CD1c-positive myeloid dendritic cell (primary cell): ENCODE measurements at regions not wholly inside any gene's neighbourhood (a gene's known extent, or its start where the extent isn't known, plus 50 kb on each side); places are given as distances from the start of the nearest gene placed in this dataset.

Source experiments
- DNase-seq: peaks from one replicate; pipeline ENCODE4 v3.0.0-alpha.2; 2016; ENCODE audit errors: extremely low spot score

- no peak for DNase-seq
These were observed 283.4 kb downstream of the PTPRU start for GRCh38 chr1:29519788-29520110.

- no peak for DNase-seq
These were observed 282.9 kb downstream of the PTPRU start for GRCh38 chr1:29519108-29519787.

DNA sequence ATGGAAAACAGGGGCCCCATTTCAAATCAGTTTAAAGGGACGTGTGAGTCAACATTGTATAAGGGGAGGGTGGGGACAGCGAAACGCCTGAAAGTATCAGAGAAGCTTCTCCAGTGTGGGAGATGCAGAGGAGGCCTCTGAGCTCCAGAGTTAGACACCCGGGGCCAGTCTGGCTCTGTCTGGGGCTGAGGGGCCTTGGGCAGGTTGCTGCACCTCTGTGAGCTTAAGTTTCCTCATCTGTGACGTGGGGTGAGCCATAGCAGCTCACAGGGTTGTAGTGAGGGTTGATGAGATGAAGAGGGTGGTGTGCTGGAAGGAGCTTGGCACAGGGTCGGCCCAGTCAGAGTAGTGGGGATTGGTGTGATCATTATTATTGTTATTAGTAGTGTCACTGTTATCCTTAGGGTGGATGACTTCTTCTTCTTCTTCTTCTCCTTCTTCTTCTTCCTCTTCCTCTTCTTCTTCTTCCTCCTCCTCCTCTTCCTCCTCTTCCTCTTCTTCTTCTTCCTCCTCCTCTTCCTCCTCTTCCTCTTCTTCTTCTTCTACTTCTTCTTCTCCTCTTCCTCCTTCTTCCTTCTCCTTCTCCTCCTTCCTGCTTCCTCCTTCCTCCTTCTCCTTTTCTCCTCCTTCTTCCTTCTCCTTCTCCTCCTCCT lies 282.0 kb downstream of the PTPRU start:
- DNase-seq = no peak

GRCh38 chr1:29517251-29518086 lies 281.1 kb downstream of the PTPRU start:
- DNase-seq = no peak

DNA sequence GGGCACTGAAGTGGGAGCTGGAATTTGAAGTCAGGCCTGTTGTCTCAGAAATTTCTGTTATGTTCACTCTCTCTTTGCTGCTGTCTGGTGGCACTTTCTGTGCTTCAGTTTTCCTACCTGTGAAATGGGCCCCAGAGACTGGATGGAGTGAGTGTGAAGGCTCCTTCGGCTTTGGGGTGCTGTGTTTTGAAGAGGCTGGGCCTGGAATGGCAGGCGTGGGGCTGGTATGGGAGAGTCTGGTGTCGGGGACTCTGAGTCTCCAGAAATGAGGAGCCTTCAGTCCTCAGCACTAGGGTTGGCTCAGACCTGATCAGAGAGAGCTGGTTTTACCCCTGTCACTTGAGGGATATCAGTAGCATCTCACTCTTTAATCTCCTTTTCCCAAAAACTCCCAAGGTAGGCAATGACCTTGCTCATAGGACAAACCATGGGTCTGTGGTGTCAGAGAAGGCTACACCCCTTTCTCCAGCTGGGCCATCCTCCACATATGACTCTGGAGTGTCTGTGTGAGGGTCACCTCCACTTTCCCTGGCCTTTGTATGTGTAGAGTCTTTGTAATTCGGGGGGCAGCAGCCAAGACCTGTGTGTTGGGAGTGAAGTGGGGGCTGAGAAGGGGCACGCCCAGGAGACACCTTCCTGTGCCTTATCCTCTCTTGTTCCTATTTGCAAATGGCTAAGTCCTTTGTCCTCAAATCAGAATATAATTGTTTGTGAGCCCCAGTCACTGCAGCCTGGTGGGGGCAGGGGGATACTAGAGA lies 279.9 kb downstream of the PTPRU start:
- DNase-seq = no peak

GRCh38 chr1:29515170-29515955 lies 279.0 kb downstream of the PTPRU start:
- DNase-seq = no peak

DNA sequence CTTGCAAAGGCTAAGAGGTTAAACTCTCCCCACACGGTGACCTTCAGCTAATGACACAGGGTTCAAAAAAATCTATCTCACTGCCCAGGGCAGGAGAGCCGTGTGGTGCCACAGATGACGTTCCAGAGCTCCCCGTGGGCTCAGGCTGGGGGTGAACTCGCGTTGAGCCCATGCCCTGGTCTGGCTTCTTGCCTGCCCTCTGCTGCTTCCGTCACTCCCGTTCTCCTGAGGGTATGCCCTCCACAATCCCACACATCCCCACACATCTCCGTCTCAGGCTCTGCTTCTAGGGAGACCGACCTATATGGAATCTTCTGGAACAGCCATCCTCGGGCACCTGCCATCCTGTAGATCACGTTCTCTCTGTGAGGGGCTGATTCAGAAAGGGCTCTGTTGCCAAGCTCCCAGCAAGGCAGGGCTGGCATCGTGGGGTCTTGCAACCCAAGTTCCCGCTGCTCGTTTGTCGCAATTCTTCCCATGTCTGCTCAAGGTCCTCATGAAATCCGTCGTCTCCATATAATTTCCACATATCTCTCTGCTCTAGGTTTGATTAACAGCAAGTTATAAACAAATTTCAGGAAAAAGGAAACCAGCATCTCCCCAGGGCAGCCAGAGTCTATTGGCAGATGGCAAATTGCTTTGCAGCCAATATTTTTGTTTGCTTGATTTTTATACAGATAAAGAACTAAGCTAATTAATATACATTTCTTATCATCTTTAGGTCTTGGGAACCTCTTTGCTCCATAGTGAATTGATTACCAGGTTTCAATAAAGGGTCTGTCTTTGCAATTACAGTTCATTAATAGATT lies 278.2 kb downstream of the PTPRU start:
- DNase-seq = no peak

DNA sequence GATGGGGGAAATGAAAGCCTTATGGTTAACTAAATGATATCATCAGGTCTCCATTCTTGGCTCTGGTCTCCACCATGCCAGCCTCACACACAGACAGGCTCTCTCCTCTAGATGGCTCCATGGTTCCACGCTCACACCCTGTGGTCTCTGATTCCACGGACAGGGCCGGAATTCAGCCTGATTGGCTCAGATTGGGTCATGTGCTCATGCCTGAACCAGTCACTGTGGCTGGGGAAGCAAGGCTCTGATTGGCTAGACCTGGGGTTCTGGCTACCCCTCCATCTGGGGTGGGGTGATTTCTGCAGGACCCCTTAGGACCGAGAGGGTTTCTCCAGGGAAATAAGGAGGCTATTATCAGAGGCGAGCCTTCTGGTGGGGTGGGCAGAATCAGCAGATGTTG lies 277.0 kb downstream of the PTPRU start:
- DNase-seq = peak; percentile 1

DNA sequence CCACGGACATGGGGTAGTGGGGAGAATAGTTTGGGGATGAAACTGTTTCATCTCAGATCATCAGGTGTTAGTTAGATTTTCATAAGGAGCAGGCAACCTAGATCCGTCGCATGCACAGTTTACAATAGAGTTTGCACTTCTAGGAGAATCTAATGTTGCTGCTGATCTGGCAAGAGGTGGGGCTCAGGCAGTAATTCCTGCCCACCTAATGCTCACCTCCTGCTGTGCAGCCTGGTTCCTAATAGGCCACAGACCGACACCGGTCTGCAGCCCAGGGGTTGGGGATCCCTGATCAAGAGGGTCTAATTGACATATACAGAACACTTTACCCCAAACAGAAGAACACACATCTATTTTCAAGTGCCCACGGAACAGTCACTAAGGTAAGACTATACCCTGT lies 275.1 kb downstream of the PTPRU start:
- DNase-seq = no peak

GRCh38 chr1:29508458-29509107 lies 272.3 kb downstream of the PTPRU start:
- DNase-seq = no peak

- DNase-seq = no peak
These were observed 270.4 kb downstream of the PTPRU start for GRCh38 chr1:29506678-29507225.

GRCh38 chr1:29505532-29506220 lies 269.4 kb downstream of the PTPRU start:
- no peak for DNase-seq

GRCh38 chr1:29504709-29505410 lies 268.5 kb downstream of the PTPRU start:
- DNase-seq = no peak

DNA sequence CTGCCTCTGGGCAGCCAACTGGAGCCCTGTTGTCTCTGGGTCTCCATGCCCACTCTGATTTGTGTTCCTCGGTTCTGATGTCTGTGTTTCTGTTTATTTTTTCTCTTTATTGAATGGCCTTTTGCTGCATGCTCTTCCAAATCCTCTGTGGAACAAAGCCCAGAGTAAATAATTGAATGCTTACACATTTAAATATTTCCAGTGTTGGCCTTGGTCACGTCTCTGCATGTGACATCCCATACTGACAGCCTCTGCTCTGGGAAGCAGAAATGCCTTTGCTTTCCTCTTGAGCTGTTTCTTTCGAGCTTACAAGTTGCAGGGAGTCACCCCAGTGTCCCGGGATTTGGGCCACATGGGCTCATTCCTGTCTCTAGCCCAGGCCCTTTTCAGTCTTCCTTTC lies 267.9 kb downstream of the PTPRU start:
- DNase-seq = no peak

DNA sequence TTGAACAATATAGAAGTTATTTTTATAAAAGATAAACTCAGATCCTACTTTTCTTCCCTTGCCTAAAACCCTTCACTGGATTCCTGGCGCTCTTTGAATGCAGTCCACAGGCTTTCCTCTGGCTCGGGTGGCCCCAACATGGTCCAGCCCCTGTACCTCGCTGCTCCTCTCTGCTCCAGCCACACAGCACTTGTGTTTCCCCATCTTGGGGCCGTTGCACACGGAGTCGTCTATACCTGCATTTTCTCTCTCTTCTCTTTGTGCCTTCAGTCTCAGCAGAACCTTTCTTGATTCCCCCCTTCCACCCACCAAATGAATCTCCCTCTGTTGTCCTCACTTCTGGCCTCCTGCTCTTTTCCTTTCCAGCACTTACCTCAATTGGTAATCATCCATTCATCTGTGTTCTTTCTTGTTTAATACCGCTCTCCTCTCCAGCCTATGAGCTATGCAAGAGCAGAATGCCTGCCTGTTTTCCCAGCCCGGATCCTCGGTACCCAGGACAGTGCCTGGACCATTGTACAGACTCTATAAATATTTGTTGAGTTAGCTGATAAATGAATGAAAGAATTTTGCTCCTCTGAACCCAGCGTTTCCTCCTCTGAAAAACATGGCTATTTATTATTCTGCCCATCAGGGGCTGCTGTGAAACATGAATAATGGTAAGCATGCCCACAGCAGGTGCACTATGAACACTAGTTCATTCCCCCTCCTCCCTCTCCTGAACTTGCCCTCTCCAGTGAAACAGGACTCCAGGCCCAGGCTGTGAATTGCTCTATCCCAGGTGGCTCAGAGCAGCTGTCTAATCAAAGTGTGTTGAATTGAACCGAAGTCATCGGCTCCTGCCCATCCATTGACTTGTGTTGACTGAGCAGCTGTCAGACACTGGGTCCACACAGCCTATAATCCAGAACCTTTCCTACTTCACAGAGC lies 266.9 kb downstream of the PTPRU start:
- DNase-seq = no peak

DNA sequence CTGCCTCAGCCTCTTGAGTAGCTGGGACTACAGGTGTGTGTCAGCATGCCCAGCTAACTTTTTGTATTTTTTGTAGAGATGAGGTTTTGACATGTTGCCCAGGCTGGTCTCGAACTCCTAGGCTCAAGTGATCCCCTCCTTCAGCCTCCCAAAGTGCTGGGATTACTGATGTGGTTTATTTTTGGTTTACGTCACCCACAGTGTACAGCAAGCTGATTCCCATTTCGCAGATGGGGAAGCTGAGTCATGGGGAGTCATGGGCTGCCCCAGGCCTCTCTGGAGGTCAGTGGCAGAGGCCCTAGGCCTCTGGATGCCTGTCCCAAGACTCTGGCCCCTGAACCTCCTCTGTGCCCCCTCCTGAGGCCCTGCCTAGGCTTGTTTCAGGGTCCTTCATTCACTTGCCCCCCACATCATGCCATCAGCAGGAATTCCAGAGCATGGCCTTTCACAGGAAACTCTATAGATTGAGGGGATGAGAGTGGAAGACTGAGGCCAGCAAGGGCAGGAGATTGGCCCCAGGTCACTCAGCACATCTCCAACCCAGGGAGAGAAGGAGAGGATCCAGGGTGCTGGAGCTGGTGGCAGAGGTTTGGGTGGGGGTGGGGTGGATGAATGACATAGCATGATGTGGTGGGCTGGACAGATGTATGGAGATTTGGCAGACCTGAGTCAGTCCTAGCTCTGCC lies 266.0 kb downstream of the PTPRU start:
- DNase-seq = no peak
